GM13976 (cell line): ENCODE measurements at regions not wholly inside any gene's neighbourhood (a gene's known extent, or its start where the extent isn't known, plus 50 kb on each side); places are given as distances from the start of the nearest gene placed in this dataset.

ENCODE experiments used
- DNase-seq: peaks from one replicate; pipeline ENCODE4 v3.0.0; 2012; ENCODE audit warnings: low spot score
- in situ Hi-C: fragments of 300-500 bp; cut with MboI; formaldehyde crosslinking; loops from one replicate; pipeline ENCODE4 v1.12.0; 2022; ENCODE audit warnings: low sequenced_read_pairs, mixed read lengths, inconsistent platforms; ENCODE audit not compliant: unreplicated experiment
- TF ChIP-seq, protein P1 (sequence below): IDR thresholded peaks from 2 replicates; pipeline ENCODE4 v1.5.1; 2012; ENCODE audit warnings: borderline replicate concordance, mild to moderate bottlenecking; ENCODE audit not compliant: insufficient read depth; ENCODE audit errors: extremely low read depth, missing control alignments, control extremely low read depth

DNA sequence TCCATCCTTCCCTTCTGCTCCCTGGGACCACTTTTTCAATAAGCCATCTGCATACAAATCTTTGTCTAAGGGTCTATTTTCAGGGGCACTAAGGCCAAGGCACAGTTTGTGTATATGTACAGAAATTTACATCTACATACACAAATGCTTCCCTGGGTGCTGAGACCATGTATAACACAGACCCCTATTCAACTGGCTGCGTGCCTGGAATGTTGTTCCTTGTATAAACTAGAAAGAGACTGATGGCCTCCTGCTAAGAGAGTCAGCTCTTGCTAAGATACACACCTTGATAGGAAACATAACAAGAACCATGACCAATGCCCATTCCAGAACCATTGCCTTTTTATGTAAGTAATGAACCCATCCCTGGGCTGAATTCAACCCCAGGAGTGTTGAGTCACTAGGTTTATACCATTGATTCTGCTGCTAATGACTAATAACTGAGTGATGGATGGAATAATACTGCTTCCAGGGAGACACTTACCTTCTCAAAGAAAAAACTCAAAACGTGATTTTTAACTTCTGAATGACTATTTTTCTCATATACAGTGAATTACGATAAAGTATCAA lies 290.7 kb downstream of the FGFR2 start:
- in situ Hi-C loops = no loop called here
- no peak for DNase-seq
- TF ChIP-seq, protein P1, sequence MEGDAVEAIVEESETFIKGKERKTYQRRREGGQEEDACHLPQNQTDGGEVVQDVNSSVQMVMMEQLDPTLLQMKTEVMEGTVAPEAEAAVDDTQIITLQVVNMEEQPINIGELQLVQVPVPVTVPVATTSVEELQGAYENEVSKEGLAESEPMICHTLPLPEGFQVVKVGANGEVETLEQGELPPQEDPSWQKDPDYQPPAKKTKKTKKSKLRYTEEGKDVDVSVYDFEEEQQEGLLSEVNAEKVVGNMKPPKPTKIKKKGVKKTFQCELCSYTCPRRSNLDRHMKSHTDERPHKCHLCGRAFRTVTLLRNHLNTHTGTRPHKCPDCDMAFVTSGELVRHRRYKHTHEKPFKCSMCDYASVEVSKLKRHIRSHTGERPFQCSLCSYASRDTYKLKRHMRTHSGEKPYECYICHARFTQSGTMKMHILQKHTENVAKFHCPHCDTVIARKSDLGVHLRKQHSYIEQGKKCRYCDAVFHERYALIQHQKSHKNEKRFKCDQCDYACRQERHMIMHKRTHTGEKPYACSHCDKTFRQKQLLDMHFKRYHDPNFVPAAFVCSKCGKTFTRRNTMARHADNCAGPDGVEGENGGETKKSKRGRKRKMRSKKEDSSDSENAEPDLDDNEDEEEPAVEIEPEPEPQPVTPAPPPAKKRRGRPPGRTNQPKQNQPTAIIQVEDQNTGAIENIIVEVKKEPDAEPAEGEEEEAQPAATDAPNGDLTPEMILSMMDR = no peak

DNA sequence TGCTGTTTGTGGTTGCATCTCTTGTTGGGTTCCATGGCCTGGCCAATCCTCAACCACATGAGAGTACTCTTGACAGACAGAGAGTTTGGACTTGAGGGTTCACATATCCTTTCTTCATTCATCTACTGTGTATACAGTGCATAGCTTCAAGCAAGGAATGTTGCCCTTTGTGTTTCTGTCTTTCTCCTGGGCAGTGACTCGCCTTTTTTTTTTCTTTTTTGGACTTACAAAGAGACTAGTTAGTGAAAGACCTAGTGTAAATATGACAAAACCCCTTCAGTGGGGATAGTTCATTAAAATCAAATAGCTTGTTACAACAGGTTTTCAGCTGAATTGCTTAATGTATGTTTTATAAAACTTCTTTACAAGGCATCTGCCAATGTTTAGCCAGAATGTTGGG lies 290.2 kb downstream of the FGFR2 start:
- TF ChIP-seq, protein P1 = no peak
- DNase-seq = no peak
- in situ Hi-C loops = no loop called here

DNA sequence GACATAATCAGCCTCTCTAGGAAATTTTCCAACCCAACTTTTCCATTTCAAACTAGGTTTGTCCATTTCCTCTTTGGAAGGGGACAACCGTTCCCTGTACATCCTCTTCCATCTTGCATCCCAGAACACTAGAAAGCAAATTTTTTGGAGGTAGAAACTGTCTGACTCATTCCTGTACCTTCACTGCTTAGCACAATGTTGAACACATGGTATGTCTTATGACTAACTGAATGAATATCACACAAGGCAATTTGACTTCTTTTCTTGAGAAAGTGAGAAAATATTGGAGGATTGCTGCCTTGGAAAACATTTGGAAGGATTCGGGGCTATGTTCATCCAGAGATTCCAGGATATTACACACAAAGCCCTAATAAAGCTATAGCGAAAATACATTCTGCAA lies 289.1 kb downstream of the FGFR2 start:
- in situ Hi-C loops = no loop called here
- no peak for DNase-seq
- TF ChIP-seq, protein P1 = no peak

DNA sequence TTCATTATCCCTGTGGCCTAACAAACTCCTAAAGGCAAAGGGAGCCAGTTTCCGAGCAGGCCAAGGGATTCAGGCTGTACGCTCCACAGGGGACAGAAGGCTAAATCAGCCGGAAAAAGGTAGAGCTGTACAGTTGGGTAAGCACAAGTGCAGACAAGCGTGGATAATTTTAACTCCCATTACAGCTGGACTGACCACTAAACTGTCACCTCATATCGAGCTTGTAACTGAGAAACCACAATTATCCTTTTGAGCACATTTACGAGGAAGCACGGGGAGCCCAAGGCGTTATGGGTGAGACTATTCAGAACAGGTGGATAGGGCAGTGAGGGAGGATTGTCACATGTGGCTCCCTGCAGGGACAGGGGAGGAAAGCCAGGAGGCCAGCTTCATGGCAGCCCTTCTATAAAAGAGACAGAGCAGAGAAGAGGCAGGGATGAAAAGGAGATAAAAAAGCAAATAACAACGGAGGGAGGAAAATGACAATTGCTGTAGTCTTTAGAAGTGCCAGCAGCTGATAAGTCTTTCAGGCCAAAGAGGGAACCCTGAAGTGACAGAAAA lies 288.0 kb downstream of the FGFR2 start:
- TF ChIP-seq, protein P1 = no peak
- in situ Hi-C loops = no loop called here
- DNase-seq = no peak

DNA sequence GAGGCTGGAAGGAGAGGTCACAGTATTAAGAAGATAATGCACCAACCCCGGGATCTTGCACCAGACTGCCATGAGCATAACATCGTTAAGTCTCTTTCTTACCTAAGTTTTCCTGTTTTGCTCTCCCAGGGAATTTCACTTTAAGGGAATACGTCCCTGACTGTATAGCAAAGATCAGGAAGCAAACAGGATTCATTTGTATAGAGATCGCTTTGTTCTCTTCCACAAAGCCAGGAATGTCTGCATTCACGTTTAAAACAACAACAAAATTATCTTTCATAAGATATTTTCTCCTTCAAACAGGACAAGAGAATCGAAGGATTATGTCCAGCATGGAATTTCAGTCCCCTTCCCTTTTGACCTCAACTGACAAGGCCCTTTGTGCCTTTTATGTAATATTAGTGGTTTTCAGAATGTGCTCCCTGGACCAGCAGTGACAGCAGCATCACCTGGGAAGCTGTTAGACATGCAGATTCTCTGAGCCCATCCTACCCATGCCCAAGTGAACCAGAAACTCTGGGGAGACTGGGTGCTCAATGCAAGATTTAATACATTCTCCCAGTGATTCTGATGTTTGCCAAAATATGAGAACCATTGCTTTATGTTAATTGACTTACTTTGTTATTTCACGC lies 286.3 kb downstream of the FGFR2 start:
- in situ Hi-C loops = no loop called here
- DNase-seq = no peak
- TF ChIP-seq, protein P1 = no peak

DNA sequence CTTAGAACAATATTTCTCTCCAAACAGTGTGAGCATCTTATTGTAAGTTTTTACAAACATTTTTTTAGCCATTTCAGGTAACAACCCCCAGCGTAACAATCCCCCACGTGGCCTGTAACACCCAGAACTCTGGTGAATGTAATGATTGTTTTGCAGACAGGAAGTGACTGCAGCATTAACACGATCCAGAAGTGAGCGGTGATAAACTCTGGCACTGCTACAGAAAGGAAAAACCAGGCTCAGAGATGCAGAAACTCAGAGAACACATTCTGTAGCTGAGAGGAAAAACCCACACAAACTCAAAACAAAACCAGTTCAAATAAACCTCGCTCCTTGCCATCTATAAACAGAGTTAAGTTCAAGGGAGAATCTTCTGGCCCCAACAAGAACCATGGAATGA lies 285.7 kb downstream of the FGFR2 start:
- TF ChIP-seq, protein P1 = no peak

More for the DNA sequence above, 285.7 kb downstream of the FGFR2 start:
- no peak for DNase-seq
- in situ Hi-C loops = no loop called here
